Fibroblast of mammary gland (primary cell): ENCODE measurements at regions not wholly inside any gene's neighbourhood (a gene's known extent, or its start where the extent isn't known, plus 50 kb on each side); places are given as distances from the start of the nearest gene placed in this dataset.
"Not testable (repeated sequence)": the region's sequence is repeated elsewhere in the genome, so short reads cannot be mapped to it uniquely, and the experiment has no call there.

Experiments used
- DNase-seq: peaks from one replicate; pipeline ENCODE4 v3.0.0-alpha.2; 2010; ENCODE audit warnings: low read depth
- H3K4me3 ChIP-seq: 2 replicates; pipeline ENCODE4 v1.5.1; 2011; ENCODE audit warnings: low read depth, mild to moderate bottlenecking, low read length, moderate library complexity; ENCODE audit not compliant: control insufficient read depth
- TF ChIP-seq, protein P1 (sequence below): conservative IDR thresholded peaks from 2 replicates; pipeline ENCODE4 v1.5.1; 2011; ENCODE audit warnings: low read depth, low read length, inconsistent platforms; ENCODE audit not compliant: control insufficient read depth, insufficient read depth

DNA sequence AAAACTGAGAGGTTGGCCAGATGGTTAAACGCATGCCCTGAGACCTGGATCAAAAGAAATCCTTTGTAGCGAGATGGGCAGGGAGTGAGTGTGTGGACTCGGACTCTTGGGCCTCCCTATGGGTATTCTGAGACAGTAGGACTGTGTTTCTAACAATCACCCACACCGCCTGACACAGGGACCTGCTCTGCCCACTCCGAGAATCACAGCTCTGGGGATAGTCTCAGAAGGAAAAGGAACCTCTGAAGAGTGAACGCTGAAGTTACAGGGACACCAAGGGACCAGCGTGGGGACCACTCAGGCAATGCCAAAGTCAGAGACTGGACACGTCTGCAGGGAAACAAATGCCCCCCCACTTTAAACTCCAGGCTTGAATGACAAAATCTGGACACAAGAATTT lies 242.1 kb upstream of the TCERG1L start:
- no peak for DNase-seq
- TF ChIP-seq, protein P1, sequence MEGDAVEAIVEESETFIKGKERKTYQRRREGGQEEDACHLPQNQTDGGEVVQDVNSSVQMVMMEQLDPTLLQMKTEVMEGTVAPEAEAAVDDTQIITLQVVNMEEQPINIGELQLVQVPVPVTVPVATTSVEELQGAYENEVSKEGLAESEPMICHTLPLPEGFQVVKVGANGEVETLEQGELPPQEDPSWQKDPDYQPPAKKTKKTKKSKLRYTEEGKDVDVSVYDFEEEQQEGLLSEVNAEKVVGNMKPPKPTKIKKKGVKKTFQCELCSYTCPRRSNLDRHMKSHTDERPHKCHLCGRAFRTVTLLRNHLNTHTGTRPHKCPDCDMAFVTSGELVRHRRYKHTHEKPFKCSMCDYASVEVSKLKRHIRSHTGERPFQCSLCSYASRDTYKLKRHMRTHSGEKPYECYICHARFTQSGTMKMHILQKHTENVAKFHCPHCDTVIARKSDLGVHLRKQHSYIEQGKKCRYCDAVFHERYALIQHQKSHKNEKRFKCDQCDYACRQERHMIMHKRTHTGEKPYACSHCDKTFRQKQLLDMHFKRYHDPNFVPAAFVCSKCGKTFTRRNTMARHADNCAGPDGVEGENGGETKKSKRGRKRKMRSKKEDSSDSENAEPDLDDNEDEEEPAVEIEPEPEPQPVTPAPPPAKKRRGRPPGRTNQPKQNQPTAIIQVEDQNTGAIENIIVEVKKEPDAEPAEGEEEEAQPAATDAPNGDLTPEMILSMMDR = no peak
- no peak overlapping the region for H3K4me3 ChIP-seq

DNA sequence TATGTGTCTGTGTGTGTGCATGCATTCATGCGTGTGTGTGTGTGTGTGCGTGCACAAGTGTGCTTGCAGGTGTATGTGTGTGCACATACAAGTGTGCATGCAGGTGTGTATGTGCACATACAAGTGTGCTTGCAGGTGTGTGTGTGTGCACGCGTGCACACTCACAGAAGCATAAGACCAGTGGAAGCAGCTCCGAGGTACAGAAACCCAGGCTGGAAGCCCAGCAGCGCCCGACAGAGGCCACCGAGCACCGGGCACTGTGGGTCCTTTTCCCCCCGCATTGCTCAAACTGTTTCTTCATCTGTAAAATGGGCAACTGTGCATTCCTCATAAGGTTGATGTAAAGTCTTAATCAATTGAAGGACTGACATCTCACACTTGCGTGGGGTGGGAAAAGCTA lies 243.3 kb upstream of the TCERG1L start:
- no peak for DNase-seq
- TF ChIP-seq, protein P1 = no peak
- H3K4me3 ChIP-seq = no peak overlapping the region

DNA sequence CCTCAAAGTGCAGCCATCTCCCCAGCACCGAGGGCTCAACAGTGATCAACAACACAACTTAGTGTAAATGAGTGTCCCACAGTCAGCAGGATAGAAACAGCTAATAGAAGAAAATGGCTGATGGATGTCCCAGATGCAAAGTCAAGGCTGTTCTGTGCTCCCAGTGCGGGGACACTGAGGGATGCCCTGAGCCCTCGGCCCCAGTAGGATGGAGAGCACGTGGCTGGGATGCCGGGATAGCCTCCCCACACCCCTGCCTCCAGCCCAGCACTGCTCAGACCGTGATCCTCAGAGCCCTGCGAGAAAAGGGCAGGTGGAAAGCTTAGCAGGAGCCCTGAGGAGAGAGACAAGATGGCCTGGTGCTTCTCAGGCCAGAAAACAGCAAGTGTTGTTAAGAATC lies 243.9 kb upstream of the TCERG1L start:
- TF ChIP-seq, protein P1 = no peak
- no peak for DNase-seq
- H3K4me3 ChIP-seq = no peak overlapping the region

DNA sequence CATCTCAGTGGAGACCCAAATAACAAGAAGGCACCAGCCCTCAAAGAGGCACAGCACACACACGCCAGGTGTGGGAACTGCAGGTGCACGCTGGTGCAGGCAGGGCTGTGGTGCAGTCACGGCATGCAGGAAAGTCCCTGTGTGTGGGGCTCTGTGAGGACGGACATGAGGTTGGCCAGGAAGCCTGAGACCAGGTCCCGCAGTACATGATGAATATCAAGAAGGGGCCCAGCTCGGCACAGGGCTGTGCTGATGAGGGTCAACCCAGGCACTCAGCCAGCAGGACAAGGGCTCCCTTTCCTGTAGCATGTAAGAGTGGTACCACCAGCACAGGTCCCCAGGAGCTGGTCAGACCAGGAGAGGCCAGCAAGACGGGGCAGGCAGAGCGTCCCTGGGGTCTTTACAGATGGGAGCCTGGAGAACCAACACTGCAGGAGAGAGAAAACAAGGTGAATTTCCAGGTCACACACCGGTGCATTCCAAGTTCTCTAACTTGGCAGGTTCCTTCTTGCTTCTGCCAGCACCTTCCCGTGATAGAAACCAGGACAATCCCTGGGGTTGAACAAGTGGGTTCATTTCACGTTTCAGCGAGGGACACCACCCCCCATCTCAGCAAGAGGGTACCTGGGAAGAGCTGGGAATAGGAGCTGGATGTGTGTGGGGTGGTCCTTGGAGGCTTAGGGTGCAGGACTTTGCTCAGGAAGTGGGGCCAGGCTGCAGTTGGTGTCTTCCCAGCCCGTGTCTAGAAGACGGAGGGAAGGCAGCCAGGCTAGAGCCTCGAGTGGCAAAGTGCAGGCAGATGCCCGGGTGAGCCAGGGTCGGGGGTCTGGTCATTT lies 244.8 kb upstream of the TCERG1L start:
- no peak for DNase-seq
- TF ChIP-seq, protein P1 = no peak
- no peak overlapping the region for H3K4me3 ChIP-seq

DNA sequence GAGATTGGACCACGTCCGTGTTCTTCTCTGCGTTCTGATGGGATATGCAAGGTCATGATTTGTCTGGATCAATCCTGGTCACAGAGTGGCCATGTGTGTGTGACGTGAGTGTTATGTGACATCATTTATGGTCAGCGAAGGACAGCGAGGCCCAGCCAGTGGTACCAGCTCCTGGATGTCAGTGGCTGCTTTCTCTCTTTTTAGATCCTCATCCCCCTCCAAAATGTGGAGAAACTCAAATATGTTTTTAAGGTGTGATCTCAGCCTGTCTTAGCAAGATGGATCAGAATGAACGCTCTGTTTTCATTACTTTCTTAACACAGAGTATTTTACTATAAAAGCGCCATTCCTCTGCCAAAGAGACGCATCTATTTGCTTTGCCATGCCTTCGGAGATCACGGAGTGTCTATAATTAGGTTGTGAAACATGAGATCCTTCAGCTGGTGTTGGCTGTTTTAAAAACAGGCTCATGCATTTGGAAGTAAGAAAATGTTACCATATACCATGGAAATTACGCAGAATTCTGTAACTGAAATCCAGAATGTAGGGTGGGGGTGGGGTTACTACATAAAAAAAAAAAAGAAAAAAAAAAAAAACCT lies 245.5 kb upstream of the TCERG1L start:
- TF ChIP-seq, protein P1 = no peak
- no peak for DNase-seq
- no peak overlapping the region for H3K4me3 ChIP-seq

DNA sequence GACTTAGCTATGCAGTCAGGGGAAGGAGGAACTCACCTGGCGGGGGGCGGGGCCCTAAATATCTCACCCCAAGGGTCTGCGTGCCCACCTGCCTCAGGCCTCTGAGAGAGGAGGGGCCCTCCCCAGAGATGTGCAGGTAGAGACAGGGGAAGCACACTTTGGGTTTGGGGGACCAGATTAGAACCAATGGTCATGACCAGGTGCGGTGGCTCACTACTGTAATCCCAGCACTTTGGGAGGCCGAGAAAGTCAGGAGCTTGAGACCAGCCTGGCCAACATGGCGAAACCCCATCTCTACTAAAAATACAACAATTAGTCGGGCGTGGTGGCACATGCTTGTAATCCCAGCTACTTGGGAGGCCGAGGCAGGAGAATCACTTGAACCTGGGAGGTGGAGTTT lies 246.4 kb upstream of the TCERG1L start:
- not testable (repeated sequence) for DNase-seq, H3K4me3 ChIP-seq

DNA sequence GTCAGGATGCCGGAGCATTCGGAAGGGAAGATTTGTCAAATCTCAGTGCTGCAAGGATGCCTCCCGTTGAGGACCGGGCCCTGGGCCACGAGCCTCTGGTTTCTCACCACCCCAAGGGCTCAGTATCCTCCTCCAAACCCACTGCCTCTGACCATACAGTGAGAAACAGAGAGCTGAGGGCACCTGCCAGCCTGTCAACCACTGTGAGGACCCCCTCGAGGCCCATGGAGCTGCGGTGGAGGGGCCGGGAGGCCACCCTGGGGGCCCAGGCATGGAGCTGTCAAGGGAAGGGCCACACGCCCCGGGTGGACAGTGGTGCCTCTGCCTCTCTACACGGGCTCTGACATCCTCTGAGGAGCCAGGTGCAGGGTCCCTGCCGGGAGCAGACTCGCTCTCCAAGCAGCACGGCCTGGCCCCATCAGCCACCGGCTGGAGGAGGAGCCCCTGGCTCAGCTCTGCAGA lies 248.0 kb upstream of the TCERG1L start:
- DNase-seq = no peak
- no peak overlapping the region for H3K4me3 ChIP-seq
- TF ChIP-seq, protein P1 = no peak
